HCT116 (cell line): ENCODE measurements at regions not wholly inside any gene's neighbourhood (a gene's known extent, or its start where the extent isn't known, plus 50 kb on each side); places are given as distances from the start of the nearest gene placed in this dataset.

Experiments used
- ATAC-seq: fragments of 200-7000 bp; cut with Tn5 transposase; 2 replicates; pipeline ENCODE4 v1.9.1; 2020; ENCODE audit warnings: mild to moderate bottlenecking, moderate library complexity
- BruUV-seq: library from RNA; stranded (reverse); fragments of 400-500 nt; replicated peaks from 2 replicates; lab custom pipeline; 2021; lab: Mats Ljungman, UMichigan
- CTCF ChIA-PET: fragments of 300-600 bp; sonication (Branson Sonifier 250); formaldehyde crosslinking; loops from one replicate; lab custom pipeline; 2021; ENCODE audit warnings: antibody characterized with exemption; lab: Charles Lee
- POLR2A ChIA-PET: fragments of 300-600, 350-600 bp; sonication (Branson Sonifier 250); formaldehyde crosslinking; loops from one replicate; lab custom pipeline; 2021; ENCODE audit warnings: antibody characterized with exemption; lab: Charles Lee
- RAD21 ChIA-PET, 2 experiments: fragments of 300-600 bp; sonication (Branson Sonifier 250); formaldehyde crosslinking; loops; one replicate each; lab custom pipeline; 2023; ENCODE audit warnings: low total read pairs in 2 of 2; ENCODE audit not compliant: uncharacterized antibody in 2 of 2, unreplicated experiment in 2 of 2, low non-redundant PET in 1 of 2; lab: Charles Lee
- DNase-seq: peaks from one replicate; pipeline ENCODE4 v3.0.0-alpha.2; 2010; ENCODE audit warnings: low read depth, low spot score
- H2AFZ ChIP-seq: fragments of 200-600 bp; shearing (Covaris generic), sonication (generic); 2 replicates; pipeline ENCODE4 v1.6.1; 2017; ENCODE audit warnings: low read depth, mixed run types, mixed read lengths, antibody characterized with exemption, low read length; ENCODE audit not compliant: poor library complexity, severe bottlenecking
- H3K27ac ChIP-seq: 2 replicates; pipeline ENCODE4 v1.5.1; 2012; ENCODE audit warnings: low read depth, low read length
- H3K27me3 ChIP-seq: fragments of 200-600 bp; sonication (generic); 2 replicates; pipeline ENCODE4 v1.6.1; 2016; ENCODE audit warnings: mixed run types, low read length, mixed read lengths; ENCODE audit not compliant: insufficient read depth
- H3K36me3 ChIP-seq, 2 experiments: fragments of 200-500 bp in 1 of 2; fragments of 200-600 bp in 1 of 2; sonication (Bioruptor generic) in 1 of 2; sonication (generic) in 1 of 2; 2 replicates each; pipeline versions ENCODE4 v1.5.1 to v1.6.1; 2014 to 2016; ENCODE audit warnings: low read length in 2 of 2, inconsistent platforms in 1 of 2, mixed read lengths in 1 of 2, mixed run types in 1 of 2; ENCODE audit not compliant: insufficient read depth in 2 of 2, control insufficient read depth in 1 of 2
- H3K4me1 ChIP-seq, 2 experiments: fragments of 200-600 bp in 1 of 2; sonication (generic) in 1 of 2; 2 replicates each; pipeline versions ENCODE4 v1.5.1 to v1.6.1; 2012 to 2017; ENCODE audit warnings: low read length in 2 of 2, inconsistent platforms in 1 of 2, mild to moderate bottlenecking in 1 of 2, mixed read lengths in 1 of 2, mixed run types in 1 of 2, moderate library complexity in 1 of 2; ENCODE audit not compliant: insufficient read depth in 2 of 2, control insufficient read depth in 1 of 2
- H3K4me2 ChIP-seq: fragments of 200-600 bp; sonication (generic); 2 replicates; pipeline ENCODE4 v1.6.1; 2017; ENCODE audit warnings: mixed run types, low read length, mixed read lengths
- H3K4me3 ChIP-seq, 2 experiments: fragments of 200-600 bp in 1 of 2; sonication (generic) in 1 of 2; replicated peaks in 1 of 2; 2 replicates each; pipeline ENCODE4 v1.5.1; 2011 to 2016; ENCODE audit warnings: low read length in 2 of 2, control low read depth in 1 of 2, low read depth in 1 of 2, mild to moderate bottlenecking in 1 of 2, mixed read lengths in 1 of 2, mixed run types in 1 of 2
- H3K79me2 ChIP-seq: fragments of 200-600 bp; sonication (generic); 2 replicates; pipeline ENCODE4 v1.6.1; 2017; ENCODE audit warnings: mild to moderate bottlenecking, mixed run types, low read length, moderate library complexity, mixed read lengths; ENCODE audit not compliant: insufficient read depth
- H3K9ac ChIP-seq: fragments of 200-600 bp; sonication (generic); 2 replicates; pipeline ENCODE4 v1.6.1; 2016; ENCODE audit warnings: low read length, mixed read lengths
- H3K9me2 ChIP-seq: fragments of 200-600 bp; sonication (generic), shearing (Covaris generic); 2 replicates; pipeline ENCODE4 v1.6.1; 2017; ENCODE audit warnings: mixed run types, mild to moderate bottlenecking, moderate library complexity; ENCODE audit not compliant: insufficient read depth
- H3K9me3 ChIP-seq, 2 experiments: fragments of 200-500 bp in 1 of 2; fragments of 200-600 bp in 1 of 2; sonication (Bioruptor generic) in 1 of 2; sonication (generic) in 1 of 2; 2 replicates each; pipeline ENCODE4 v1.6.1; 2014 to 2017; ENCODE audit warnings: low read length in 2 of 2, mixed read lengths in 2 of 2, inconsistent platforms in 1 of 2, low read depth in 1 of 2, mild to moderate bottlenecking in 1 of 2, mixed run types in 1 of 2, moderate library complexity in 1 of 2; ENCODE audit not compliant: control insufficient read depth in 1 of 2, insufficient read depth in 1 of 2
- H4K20me1 ChIP-seq: fragments of 200-600 bp; sonication (generic), shearing (Covaris generic); 2 replicates; pipeline ENCODE4 v1.6.1; 2017; ENCODE audit warnings: mixed run types, mild to moderate bottlenecking, moderate library complexity; ENCODE audit not compliant: insufficient read depth
- ATF3 ChIP-seq: IDR thresholded peaks from 2 replicates; pipeline ENCODE4 v1.6.1; 2012
- ELF1 ChIP-seq: IDR thresholded peaks from 2 replicates; pipeline ENCODE4 v1.6.1; 2012; ENCODE audit warnings: low read depth, borderline replicate concordance
- POLR2A ChIP-seq: IDR thresholded peaks from 2 replicates; pipeline ENCODE4 v1.7.0; 2011; ENCODE audit warnings: borderline replicate concordance; ENCODE audit not compliant: insufficient read depth, insufficient read length; ENCODE audit errors: extremely low read depth
- REST ChIP-seq: IDR thresholded peaks from 2 replicates; pipeline ENCODE4 v1.6.1; 2012; ENCODE audit warnings: low read depth
- SIN3A ChIP-seq: IDR thresholded peaks from 2 replicates; pipeline ENCODE4 v1.6.1; 2012; ENCODE audit warnings: low read depth
- ZNF274 ChIP-seq: fragments of 200-500 bp; sonication (Bioruptor generic); IDR thresholded peaks from 2 replicates; pipeline ENCODE4 v1.6.1; 2014; ENCODE audit warnings: mild to moderate bottlenecking, low read depth, low read length, inconsistent platforms
- intact Hi-C: fragments of 100-400 bp; cut with micrococcal nuclease; formaldehyde crosslinking; loops from 2 replicates; pipeline ENCODE4 v1.10.0; 2022
- TF ChIP-seq, protein P1 (sequence below), 3 experiments: fragments of 200-600 bp in 1 of 3; sonication (generic) in 1 of 3; IDR thresholded peaks in 2 of 3; conservative IDR thresholded peaks in 1 of 3; 2 replicates each; pipeline ENCODE4 v1.5.1; 2012 to 2017; ENCODE audit warnings: low read depth in 2 of 3, low read length in 2 of 3, antibody characterized with exemption in 1 of 3, borderline replicate concordance in 1 of 3, control low read depth in 1 of 3, mild to moderate bottlenecking in 1 of 3, mixed read lengths in 1 of 3, mixed run types in 1 of 3, moderate library complexity in 1 of 3; ENCODE audit not compliant: insufficient read depth in 1 of 3

DNA sequence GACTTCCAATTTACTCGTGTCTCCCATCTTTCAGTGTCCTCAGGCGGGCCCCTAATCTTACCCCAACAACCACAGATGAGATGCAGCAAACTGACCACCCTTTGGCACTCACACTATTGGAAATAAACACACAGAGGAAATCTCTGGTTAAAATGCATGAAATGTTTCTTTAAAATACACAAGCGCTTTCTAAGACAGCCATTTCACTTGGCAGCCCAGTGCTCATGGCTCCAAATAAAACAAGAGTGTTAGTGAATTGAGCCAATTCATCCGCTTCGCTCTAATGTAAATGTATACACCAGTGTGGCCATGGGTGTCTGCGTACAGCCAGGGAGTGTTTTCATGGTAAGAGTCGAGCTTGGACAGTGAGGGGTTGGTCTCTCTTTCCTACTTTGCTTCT lies 282.9 kb downstream of the CLIC5 start:
- ChIA-PET RAD21 (no interaction called here), CTCF (no interaction called here), POLR2A (no interaction called here)
- no TSS peak for BruUV-seq
- no peak overlapping the region for H2AFZ ChIP-seq
- ATAC-seq: no peak
- no peak overlapping the region for H3K27ac ChIP-seq
- no peaks in the 10 kb centered on the region; the same call in 1 of the 2 replicates for H3K27me3 ChIP-seq
- H3K9me2 ChIP-seq: no peaks in the 10 kb centered on the region; the same call in 1 of the 2 replicates
- intact Hi-C loops: no loop called here
- H4K20me1 ChIP-seq: no peaks in the 10 kb centered on the region
- H3K9ac ChIP-seq: no peak overlapping the region
- no peak overlapping the region for H3K4me3 ChIP-seq
- no peaks in the 10 kb centered on the region for H3K9me3 ChIP-seq
- TF ChIP-seq POLR2A (no peak), ELF1 (no peak)
- H3K36me3 ChIP-seq: no peaks in the 10 kb centered on the region
- H3K79me2 ChIP-seq: no peaks in the 10 kb centered on the region
- H3K4me2 ChIP-seq: no peak overlapping the region
- no peaks in the 10 kb centered on the region for H3K4me1 ChIP-seq
- DNase-seq: no peak

- intact Hi-C loops: no loop called here
- Histone ChIP-seq H3K4me3 (no peak overlapping the region), H3K79me2 (no peaks in the 10 kb centered on the region), H4K20me1 (no peaks in the 10 kb centered on the region), H3K9me2 (no peaks in the 10 kb centered on the region), H3K27ac (no peak overlapping the region), H3K4me1 (no peaks in the 10 kb centered on the region), H3K36me3 (no peaks in the 10 kb centered on the region), H3K27me3 (no peaks in the 10 kb centered on the region; the same call in 1 of the 2 replicates), H3K9me3 (no peaks in the 10 kb centered on the region), H3K9ac (no peak overlapping the region), H3K4me2 (no peak overlapping the region), H2AFZ (no peak overlapping the region)
- POLR2A ChIA-PET: no interaction called here
- CTCF ChIA-PET: no interaction called here
- TF ChIP-seq REST (no peak), SIN3A (no peak), ZNF274 (no peak), ATF3 (no peak)
- TF ChIP-seq, protein P1, sequence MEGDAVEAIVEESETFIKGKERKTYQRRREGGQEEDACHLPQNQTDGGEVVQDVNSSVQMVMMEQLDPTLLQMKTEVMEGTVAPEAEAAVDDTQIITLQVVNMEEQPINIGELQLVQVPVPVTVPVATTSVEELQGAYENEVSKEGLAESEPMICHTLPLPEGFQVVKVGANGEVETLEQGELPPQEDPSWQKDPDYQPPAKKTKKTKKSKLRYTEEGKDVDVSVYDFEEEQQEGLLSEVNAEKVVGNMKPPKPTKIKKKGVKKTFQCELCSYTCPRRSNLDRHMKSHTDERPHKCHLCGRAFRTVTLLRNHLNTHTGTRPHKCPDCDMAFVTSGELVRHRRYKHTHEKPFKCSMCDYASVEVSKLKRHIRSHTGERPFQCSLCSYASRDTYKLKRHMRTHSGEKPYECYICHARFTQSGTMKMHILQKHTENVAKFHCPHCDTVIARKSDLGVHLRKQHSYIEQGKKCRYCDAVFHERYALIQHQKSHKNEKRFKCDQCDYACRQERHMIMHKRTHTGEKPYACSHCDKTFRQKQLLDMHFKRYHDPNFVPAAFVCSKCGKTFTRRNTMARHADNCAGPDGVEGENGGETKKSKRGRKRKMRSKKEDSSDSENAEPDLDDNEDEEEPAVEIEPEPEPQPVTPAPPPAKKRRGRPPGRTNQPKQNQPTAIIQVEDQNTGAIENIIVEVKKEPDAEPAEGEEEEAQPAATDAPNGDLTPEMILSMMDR (IDR thresholded peaks at IDR 0.05 in 2 of 3, conservative IDR thresholded peaks at IDR 0.05 in 1 of 3; ENCODE audit: borderline replicate concordance in 1 of 3, insufficient read depth in 1 of 3, low read depth in 2 of 3, low read length in 2 of 3): no peak
- RAD21 ChIA-PET: no interaction called here
- no TSS peak for BruUV-seq
- DNase-seq: no peak
- no peak for ATAC-seq
These were observed 285.4 kb downstream of the CLIC5 start for GRCh38 chr6:45730232-45730631.
